Common myeloid progenitor, CD34-positive (primary cell): ENCODE measurements at regions not wholly inside any gene's neighbourhood (a gene's known extent, or its start where the extent isn't known, plus 50 kb on each side); places are given as distances from the start of the nearest gene placed in this dataset.

Experiments
- CTCF ChIA-PET: fragments of 350-600 bp; sonication (Branson Sonifier 250); formaldehyde crosslinking; loops from one replicate; lab custom pipeline; 2021; ENCODE audit warnings: antibody characterized with exemption; lab: Charles Lee
- POLR2A ChIA-PET: fragments of 350-600 bp; sonication (Branson Sonifier 250); formaldehyde crosslinking; loops from one replicate; lab custom pipeline; 2021; ENCODE audit warnings: antibody characterized with exemption; lab: Charles Lee
- DNase-seq, 3 donors: peaks; one replicate each; pipeline versions ENCODE4 v3.0.0 to v3.0.0-alpha.2; 2013
- H3K27ac ChIP-seq, 2 experiments: 1 replicate in 1 of 2; 2 replicates in 1 of 2; pipeline ENCODE4 v1.7.0; 2013; ENCODE audit warnings: inconsistent platforms in 2 of 2, low read length in 2 of 2, mild to moderate bottlenecking in 2 of 2, low read depth in 1 of 2, moderate library complexity in 1 of 2; ENCODE audit not compliant: severe bottlenecking in 2 of 2, insufficient read depth in 1 of 2, poor library complexity in 1 of 2
- H3K27me3 ChIP-seq, 5 experiments: replicated peaks in 2 of 5; 1 replicate in 3 of 5; 2 replicates in 2 of 5; pipeline versions ENCODE4 v1.6.1 to v1.7.0; 2013; ENCODE audit warnings: low read length in 4 of 5, mild to moderate bottlenecking in 2 of 5, moderate library complexity in 2 of 5, inconsistent platforms in 1 of 5; ENCODE audit not compliant: insufficient read depth in 5 of 5, control insufficient read depth in 4 of 5
- H3K36me3 ChIP-seq, 4 experiments: 1 replicate in 2 of 4; 2 replicates in 2 of 4; pipeline versions ENCODE4 v1.6.1 to v1.7.0; 2013; ENCODE audit warnings: low read length in 3 of 4, control low read depth in 1 of 4, mild to moderate bottlenecking in 1 of 4; ENCODE audit not compliant: control insufficient read depth in 4 of 4, insufficient read depth in 4 of 4
- H3K4me1 ChIP-seq, 4 experiments: 1 replicate in 3 of 4; 2 replicates in 1 of 4; pipeline versions ENCODE4 v1.6.1 to v1.7.1; 2013; ENCODE audit warnings: low read length in 3 of 4, mild to moderate bottlenecking in 3 of 4, control low read depth in 1 of 4, inconsistent platforms in 1 of 4, moderate library complexity in 1 of 4; ENCODE audit not compliant: control insufficient read depth in 4 of 4, insufficient read depth in 4 of 4; ENCODE audit errors: control extremely low read depth in 1 of 4
- H3K4me3 ChIP-seq, 7 experiments: 1 replicate in 4 of 7; 2 replicates in 3 of 7; pipeline versions ENCODE4 v1.5.1 to v1.7.0; 2013; ENCODE audit warnings: mild to moderate bottlenecking in 7 of 7, low read length in 6 of 7, moderate library complexity in 6 of 7, inconsistent platforms in 2 of 7, low read depth in 2 of 7, control low read depth in 1 of 7; ENCODE audit not compliant: insufficient read depth in 4 of 7, control insufficient read depth in 1 of 7; ENCODE audit errors: extremely low read depth in 1 of 7
- H3K9me3 ChIP-seq, 5 experiments: 1 replicate in 4 of 5; 2 replicates in 1 of 5; pipeline versions ENCODE4 v1.6.1 to v1.7.1; 2013; ENCODE audit warnings: low read length in 4 of 5, mild to moderate bottlenecking in 2 of 5, inconsistent platforms in 1 of 5, low read depth in 1 of 5, moderate library complexity in 1 of 5; ENCODE audit not compliant: control insufficient read depth in 4 of 5, insufficient read depth in 2 of 5; ENCODE audit errors: control extremely low read depth in 1 of 5
- WGBS: methylation state at CpG from one replicate; pipeline ENCODE4 v1.1.5; 2013; ENCODE audit not compliant: insufficient coverage; 5-methylcytosine and 5-hydroxymethylcytosine counted together

DNA sequence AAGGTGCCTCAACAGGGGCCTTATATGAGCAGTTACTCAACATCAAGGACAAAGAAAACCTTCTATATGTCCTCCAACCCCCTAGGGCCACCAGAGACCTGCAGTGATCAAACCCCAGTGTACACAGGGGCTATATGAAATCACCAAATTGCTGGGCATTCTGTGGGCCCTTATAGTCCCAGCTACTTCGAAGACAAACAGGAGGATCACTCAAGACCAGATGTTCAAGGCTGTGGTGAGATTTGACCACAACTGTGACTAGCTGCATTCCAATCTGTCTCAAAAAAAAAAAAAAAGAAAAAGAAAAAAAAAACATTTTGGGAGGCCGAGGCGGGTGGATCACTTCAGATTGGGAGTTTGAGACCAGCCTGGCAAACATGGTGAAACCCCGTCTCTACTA lies 51.0 kb upstream of the PRB2 start:
- H3K4me1 ChIP-seq, result no peaks in the 10 kb centered on the region
- CTCF ChIA-PET, result no interaction called here
- H3K27ac ChIP-seq, result no peak overlapping the region
- no CpG with 5 or more reads among the region's 4 CpGs for WGBS
- H3K9me3 ChIP-seq, result peaks cover 0 to 1% (median 0%) of the 10 kb centered on the region in 5 experiments
- no peak overlapping the region for H3K4me3 ChIP-seq
- H3K36me3 ChIP-seq, result no peaks in the 10 kb centered on the region
- DNase-seq, result peak in 2 of 3 donors; percentile 17 to 22
- POLR2A ChIA-PET, result no interaction called here
- H3K27me3 ChIP-seq, result no peaks in the 10 kb centered on the region

DNA sequence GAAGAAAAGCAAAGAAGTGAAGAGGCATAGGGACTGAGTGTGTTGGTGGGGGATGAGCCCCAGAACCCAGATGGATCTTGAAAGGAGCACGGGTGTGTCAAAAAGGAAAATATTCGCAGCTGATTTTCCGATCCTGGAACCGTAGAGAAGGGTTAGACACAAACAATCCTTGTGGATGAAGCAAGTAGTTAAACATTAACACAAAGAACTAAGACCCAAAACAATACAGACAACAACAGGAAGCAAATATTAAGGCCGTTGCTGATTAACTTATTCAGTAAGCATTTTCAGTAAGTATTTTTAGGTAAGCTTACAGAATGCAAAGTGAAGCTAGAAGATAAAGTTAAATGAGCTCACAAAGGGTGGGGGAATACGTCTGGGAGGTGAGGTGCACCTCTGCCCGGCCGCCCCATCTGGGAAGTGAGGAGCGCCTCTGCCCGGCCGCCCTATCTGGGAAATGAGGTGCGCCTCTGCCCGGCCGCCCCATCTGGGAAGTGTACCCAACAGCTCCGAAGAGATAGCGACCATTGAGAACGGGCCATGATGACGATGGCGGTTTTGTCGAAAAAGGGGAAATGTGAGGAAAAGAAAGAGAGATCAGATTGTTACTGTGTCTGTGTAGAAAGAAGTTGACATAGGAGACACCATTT lies 62.8 kb upstream of the PRB2 start:
- DNase-seq, result no peak
- Histone ChIP-seq H3K9me3 (no peaks in the 10 kb centered on the region), H3K4me1 (no peaks in the 10 kb centered on the region), H3K27ac (no peak overlapping the region), H3K36me3 (no peaks in the 10 kb centered on the region), H3K4me3 (no peak overlapping the region), H3K27me3 (no peaks in the 10 kb centered on the region)
- ChIA-PET CTCF (no interaction called here), POLR2A (no interaction called here)
- 81% methylated on average over 10 of the region's 20 CpGs for WGBS

DNA sequence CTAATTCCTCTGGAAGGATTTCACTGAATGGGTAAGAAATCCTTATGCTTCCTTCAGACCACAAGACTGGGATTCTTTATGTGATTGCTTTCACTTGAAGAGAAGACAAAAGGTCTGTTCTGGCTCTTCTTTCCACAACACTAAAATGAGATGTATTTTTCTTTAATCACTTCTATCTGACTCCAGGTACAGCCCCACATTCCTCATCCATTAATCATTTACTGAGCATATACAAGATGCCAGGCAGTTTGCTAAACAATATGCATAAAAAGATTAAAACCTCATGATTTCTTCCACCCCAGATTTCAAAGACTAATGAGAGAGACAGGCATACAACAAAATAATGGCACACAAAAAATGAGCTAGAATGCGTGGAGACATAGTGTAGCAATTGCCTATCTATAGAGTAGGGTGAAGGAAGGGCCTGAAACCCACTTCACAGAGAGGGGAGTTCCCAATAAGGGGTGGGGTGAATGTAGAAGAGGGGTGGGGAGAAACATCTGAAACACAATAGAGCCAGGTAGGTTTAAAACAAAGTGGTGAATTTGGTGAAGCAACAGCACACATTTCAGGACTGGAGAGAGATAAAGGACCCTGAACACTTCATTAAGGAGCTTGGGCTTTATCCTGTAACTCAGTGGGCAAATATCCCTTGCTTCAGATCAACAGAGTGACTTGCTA lies 65.1 kb upstream of the PRB2 start:
- no peak overlapping the region for H3K4me3 ChIP-seq
- ChIA-PET CTCF (no interaction called here), POLR2A (no interaction called here)
- no peak overlapping the region for H3K27ac ChIP-seq
- H3K36me3 ChIP-seq, result no peaks in the 10 kb centered on the region
- WGBS, result no CpG with 5 or more reads among the region's 1 CpG
- H3K4me1 ChIP-seq, result no peaks in the 10 kb centered on the region
- DNase-seq, result no peak
- H3K27me3 ChIP-seq, result no peaks in the 10 kb centered on the region
- no peaks in the 10 kb centered on the region for H3K9me3 ChIP-seq

DNA sequence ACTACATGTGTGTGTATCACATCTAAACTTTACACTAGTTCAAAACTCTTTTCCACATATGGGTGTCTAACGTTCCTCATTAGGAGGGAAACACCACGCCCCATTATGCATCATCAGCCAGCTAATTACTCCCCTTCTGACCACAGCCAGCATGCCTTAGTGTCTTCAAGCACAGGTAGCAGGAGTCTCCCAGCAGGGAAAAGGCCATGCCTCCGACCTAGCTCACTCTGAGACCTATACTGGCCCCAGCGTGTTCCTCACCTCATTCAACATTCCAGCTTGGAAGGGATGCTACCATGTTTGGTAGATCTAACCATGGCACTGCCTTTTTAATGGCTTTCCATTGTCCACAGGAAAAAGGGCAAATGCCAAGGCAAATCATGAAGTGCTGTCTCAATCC lies 66.1 kb upstream of the PRB2 start:
- DNase-seq, result no peak
- Histone ChIP-seq H3K27me3 (no peaks in the 10 kb centered on the region), H3K9me3 (no peaks in the 10 kb centered on the region), H3K4me3 (no peak overlapping the region), H3K4me1 (no peaks in the 10 kb centered on the region), H3K27ac (no peak overlapping the region), H3K36me3 (no peaks in the 10 kb centered on the region)
- ChIA-PET CTCF (no interaction called here), POLR2A (no interaction called here)
- WGBS, result 100% methylated on average over 2 of the region's 4 CpGs

DNA sequence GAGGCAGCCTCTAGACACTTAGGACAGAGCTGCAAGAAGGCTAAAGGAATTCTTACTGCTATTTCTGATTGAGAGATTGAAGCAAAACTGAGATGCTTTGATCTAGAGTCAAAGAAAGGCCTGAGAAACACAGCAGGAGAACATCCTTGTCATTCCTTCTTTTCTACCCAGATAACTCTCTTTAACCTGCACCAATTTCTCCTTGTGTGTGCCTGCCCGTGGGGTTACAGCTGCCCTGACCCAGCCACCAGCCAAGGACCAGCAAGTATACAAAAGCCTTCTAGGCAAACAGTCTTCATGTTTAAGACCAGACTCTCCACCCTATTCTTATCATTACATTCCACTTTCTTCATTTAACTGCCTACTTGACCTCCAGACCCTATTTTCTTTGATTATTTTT lies 81.7 kb upstream of the PRB2 start:
- WGBS, result 100% methylated on average over 1 of the region's 1 CpG
- Histone ChIP-seq H3K27me3 (no peaks in the 10 kb centered on the region), H3K4me1 (no peaks in the 10 kb centered on the region), H3K9me3 (peaks cover 0 to 4% (median 0%) of the 10 kb centered on the region in 5 experiments), H3K4me3 (no peak overlapping the region), H3K27ac (no peak overlapping the region), H3K36me3 (no peaks in the 10 kb centered on the region)
- ChIA-PET POLR2A (no interaction called here), CTCF (no interaction called here)
- DNase-seq, result no peak

DNA sequence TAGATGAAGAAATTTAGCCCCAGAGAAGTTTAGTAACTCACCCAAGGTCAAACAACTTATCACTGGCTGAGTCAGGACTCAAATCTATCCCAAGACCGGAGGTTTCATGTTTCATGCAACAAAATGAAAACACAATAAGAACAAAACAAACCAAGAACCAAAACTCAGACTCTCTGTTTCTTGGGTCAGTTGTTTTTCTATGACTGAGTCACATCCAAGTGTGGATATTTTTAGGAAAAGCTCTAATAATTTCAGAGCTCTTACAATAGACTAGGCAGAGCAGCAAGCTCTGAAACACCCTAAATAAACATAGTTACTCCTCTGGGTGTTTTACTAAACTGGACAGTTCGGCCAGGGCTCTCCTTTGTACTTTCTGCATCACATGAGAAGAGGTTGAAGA lies 87.6 kb upstream of the PRB2 start:
- ChIA-PET CTCF (interaction anchor here (0.5 to 7.5 kb wide), 5 partner anchors 21 to 1247 kb away, joined by 3 to 48 read pairs (median 3); no protein-coding TSS in a partner anchor), POLR2A (no interaction called here)
- Histone ChIP-seq H3K9me3 (no peaks in the 10 kb centered on the region), H3K27me3 (no peaks in the 10 kb centered on the region), H3K4me3 (no peak overlapping the region), H3K4me1 (no peaks in the 10 kb centered on the region), H3K27ac (no peak overlapping the region), H3K36me3 (no peaks in the 10 kb centered on the region)
- WGBS, result 80% methylated on average over 1 of the region's 2 CpGs
- DNase-seq, result no peak
